AG09309 (cell line): ENCODE measurements at regions not wholly inside any gene's neighbourhood (a gene's known extent, or its start where the extent isn't known, plus 50 kb on each side); places are given as distances from the start of the nearest gene placed in this dataset.

Experiments used
- DNase-seq: peaks from one replicate; pipeline ENCODE4 v3.0.0-alpha.2; 2010; ENCODE audit warnings: low read depth
- H3K4me3 ChIP-seq: 2 replicates; pipeline ENCODE4 v1.5.1; 2011; ENCODE audit warnings: mild to moderate bottlenecking, low read depth, low read length, moderate library complexity; ENCODE audit not compliant: control insufficient read depth
- TF ChIP-seq, protein P1 (sequence below): IDR thresholded peaks from 2 replicates; pipeline ENCODE4 v1.5.1; 2011; ENCODE audit warnings: mild to moderate bottlenecking, low read depth, low read length, inconsistent platforms; ENCODE audit not compliant: insufficient read depth, control insufficient read depth; ENCODE audit errors: missing control alignments

DNA sequence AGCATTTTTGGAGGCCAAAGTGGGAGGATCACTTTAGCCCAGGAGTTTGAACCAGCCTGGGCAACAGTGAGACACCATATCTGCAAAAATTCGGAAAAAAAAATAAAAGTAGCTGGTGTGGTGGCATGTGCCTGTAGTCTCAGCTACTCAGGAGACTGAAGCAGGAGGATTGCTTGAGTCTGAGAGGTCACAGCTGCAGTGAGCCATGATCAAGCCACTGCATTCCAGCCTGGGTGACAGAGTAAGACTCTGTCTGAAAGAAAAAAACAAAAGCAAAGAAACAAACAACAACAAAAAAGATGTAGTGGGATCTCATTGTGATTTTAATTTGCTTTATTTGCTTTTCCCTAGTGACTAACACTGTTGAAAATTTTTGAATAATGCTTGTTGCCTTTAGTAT is 394.7 kb upstream of the KLHL1 start:
- no peak for DNase-seq
- TF ChIP-seq, protein P1, sequence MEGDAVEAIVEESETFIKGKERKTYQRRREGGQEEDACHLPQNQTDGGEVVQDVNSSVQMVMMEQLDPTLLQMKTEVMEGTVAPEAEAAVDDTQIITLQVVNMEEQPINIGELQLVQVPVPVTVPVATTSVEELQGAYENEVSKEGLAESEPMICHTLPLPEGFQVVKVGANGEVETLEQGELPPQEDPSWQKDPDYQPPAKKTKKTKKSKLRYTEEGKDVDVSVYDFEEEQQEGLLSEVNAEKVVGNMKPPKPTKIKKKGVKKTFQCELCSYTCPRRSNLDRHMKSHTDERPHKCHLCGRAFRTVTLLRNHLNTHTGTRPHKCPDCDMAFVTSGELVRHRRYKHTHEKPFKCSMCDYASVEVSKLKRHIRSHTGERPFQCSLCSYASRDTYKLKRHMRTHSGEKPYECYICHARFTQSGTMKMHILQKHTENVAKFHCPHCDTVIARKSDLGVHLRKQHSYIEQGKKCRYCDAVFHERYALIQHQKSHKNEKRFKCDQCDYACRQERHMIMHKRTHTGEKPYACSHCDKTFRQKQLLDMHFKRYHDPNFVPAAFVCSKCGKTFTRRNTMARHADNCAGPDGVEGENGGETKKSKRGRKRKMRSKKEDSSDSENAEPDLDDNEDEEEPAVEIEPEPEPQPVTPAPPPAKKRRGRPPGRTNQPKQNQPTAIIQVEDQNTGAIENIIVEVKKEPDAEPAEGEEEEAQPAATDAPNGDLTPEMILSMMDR: no peak
- H3K4me3 ChIP-seq: no peak overlapping the region

DNA sequence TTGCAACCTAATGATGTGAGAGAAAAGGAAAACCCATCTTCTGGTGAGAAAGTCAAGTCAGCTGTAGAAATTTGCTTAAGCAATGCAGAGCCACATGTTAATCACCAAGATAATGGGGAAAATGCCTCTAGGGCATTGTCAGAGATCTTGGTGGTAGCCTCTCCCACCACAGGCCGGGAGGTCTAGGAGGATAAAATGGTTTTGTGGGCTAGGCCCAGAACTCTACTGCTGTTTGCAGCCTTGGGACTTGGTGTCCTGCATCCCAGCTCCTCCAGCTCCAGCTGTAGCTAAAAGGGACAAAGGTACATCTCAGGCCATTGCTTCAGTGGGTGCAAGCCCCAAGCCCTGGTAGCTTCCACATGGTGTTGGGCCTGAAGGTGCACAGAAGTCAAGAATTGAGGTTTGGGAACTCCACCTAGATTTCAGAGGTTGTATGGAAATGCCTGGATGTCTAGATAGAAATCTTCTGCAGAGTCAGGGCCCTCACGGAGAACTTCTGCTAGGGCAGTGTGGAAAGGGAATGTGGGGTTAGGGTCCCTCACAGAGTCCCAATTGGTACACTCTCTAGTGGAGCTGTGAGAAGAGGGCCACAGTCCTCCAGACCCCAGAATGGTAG is 382.2 kb upstream of the KLHL1 start:
- TF ChIP-seq, protein P1: no peak
- H3K4me3 ChIP-seq: no peak overlapping the region
- no peak for DNase-seq

DNA sequence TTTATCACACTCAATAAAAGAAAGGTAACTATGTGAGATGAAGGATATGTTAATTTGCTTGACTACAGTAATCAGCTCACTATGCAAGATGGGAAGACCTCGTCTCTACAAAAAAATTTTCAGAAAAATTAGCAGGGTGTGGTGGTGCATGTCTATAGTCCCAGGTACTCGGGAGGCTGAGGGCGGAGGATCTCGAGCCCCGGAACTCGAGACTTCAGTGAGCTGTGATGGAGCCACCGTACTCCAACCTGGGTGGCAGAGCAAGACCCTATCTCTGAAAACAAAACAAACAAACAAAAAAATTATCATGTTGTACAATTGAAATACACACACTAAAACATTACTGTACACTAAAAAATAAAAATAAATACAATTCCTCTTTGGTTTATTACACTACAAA is 376.7 kb upstream of the KLHL1 start:
- TF ChIP-seq, protein P1: no peak
- DNase-seq: no peak
- H3K4me3 ChIP-seq: no peak overlapping the region

DNA sequence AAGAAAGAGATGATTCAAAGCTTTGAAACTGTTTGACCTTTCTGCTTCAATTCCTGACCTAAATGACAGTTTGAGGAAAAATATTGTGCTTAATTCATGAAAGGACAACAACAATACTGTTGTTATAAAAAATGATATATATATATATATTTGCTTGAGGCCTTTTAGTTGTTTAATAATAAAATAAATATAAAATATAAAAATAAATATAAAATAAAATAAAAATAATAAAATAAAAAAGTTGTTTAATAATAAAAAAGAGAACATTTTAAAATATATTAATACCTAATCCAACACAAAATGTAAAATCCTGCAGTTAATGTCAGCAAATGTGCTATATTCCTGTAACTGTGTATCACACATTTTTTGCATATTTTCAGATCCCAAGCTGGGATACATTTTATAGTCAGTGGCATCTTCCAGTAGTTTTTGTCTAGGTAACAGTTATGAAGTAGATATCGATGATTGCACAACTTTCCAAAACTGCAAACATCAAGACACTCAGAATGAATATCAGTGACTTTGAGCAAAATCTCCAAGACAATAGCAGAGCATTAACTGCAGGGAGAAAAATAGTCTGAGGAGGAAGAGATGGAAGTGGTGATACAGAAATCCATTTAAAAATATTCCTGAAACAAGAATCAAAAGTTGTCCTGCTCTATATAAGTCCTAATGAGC is 375.5 kb upstream of the KLHL1 start:
- TF ChIP-seq, protein P1: no peak
- no peak for DNase-seq
- H3K4me3 ChIP-seq: no peak overlapping the region

DNA sequence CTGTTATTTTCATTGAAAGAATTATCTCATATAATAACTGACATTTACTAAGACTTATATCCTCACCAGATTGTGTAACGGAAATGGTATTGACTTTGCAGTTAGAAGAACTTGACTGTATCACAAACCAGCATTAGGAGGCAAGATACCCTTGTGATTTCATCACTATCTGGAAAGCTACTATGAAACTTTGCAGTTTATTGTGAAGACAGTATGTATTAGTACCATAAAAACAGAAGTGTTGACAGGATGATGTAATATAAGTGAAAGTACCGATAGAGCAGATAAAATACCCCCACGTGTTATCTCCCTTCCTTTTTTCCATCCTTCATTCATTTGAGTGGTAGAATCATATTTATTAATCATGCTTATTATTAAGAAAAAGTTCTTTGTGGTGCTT is 365.7 kb upstream of the KLHL1 start:
- TF ChIP-seq, protein P1: no peak
- H3K4me3 ChIP-seq: no peak overlapping the region
- no peak for DNase-seq

DNA sequence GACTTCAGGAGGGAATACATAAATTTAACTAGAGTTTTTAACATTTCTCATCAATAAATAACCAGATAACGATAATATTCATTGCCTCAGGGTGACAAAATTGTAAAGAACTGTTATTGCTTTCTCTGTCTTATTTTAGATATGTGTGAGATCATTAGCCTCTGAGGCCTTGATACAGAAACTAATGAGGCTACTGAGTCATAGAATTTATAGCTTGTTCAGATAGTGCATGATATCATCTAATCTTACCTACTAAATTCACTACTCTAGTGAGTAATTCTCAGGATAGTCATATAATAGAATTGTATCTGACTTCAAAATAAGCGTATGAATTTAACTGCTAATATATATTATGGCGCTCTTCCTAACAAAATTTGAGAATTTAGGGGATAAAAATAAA is 360.8 kb upstream of the KLHL1 start:
- DNase-seq: no peak
- TF ChIP-seq, protein P1: no peak
- no peak overlapping the region for H3K4me3 ChIP-seq
